NB4 (cell line): ENCODE measurements at regions not wholly inside any gene's neighbourhood (a gene's known extent, or its start where the extent isn't known, plus 50 kb on each side); places are given as distances from the start of the nearest gene placed in this dataset.

Experiments
- DNase-seq: peaks from one replicate; pipeline ENCODE4 v3.0.0; 2010; ENCODE audit warnings: low read depth
- H3K4me3 ChIP-seq: one replicate; pipeline ENCODE4 v1.5.1; 2011; ENCODE audit warnings: mild to moderate bottlenecking, low read depth, low read length, moderate library complexity
- MYC ChIP-seq: IDR thresholded peaks from 2 replicates; pipeline ENCODE4 v1.6.1; 2011; ENCODE audit warnings: low read depth, low read length
- POLR2A ChIP-seq: IDR thresholded peaks from 2 replicates; pipeline ENCODE4 v1.6.1; 2011; ENCODE audit warnings: mild to moderate bottlenecking; ENCODE audit not compliant: insufficient read length; ENCODE audit errors: extremely low read depth
- TF ChIP-seq, protein P1 (sequence below): IDR thresholded peaks from one replicate; pipeline ENCODE4 v1.5.1; 2012; ENCODE audit warnings: low read depth, low read length
- TF ChIP-seq, protein P2 (sequence below): IDR thresholded peaks from 2 replicates; pipeline ENCODE4 v1.6.1; 2011; ENCODE audit warnings: low read depth, low read length

DNA sequence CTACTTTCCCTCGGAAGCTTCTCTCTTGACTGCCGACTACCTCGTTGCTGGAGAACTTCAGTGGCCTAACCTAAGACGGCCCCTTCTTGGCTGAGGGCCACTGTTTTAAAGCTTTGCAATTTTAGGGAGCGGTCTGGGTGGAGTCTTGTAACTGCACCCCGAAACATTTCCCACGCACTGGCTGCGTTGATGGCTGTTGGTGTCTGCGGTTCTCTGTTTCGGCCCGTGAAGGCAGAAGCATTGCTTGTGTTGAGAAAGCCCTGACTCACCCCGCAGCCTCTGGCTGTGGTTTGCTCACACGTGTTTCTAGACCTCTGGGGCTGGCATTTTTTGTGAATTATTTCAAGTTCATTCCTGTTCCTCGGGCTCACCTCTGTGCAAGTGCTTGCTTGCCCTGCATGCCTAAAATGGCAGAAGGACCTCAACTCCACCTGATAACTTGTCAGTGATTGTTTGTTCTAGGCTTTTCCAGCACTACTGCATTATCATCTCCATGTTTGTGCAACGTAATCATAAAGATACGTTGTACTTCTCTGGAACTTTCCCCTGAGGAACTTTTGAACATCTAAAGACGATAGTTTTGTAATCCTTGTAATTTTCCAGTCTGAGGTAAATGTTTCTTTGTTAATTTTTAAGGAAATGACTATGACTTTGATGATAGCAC lies 94.2 kb upstream of the DLX2 start:
- TF ChIP-seq, protein P1, sequence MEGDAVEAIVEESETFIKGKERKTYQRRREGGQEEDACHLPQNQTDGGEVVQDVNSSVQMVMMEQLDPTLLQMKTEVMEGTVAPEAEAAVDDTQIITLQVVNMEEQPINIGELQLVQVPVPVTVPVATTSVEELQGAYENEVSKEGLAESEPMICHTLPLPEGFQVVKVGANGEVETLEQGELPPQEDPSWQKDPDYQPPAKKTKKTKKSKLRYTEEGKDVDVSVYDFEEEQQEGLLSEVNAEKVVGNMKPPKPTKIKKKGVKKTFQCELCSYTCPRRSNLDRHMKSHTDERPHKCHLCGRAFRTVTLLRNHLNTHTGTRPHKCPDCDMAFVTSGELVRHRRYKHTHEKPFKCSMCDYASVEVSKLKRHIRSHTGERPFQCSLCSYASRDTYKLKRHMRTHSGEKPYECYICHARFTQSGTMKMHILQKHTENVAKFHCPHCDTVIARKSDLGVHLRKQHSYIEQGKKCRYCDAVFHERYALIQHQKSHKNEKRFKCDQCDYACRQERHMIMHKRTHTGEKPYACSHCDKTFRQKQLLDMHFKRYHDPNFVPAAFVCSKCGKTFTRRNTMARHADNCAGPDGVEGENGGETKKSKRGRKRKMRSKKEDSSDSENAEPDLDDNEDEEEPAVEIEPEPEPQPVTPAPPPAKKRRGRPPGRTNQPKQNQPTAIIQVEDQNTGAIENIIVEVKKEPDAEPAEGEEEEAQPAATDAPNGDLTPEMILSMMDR, result no peak
- TF ChIP-seq MYC, result peak; percentile 96
- no peak for TF ChIP-seq POLR2A
- TF ChIP-seq, protein P2, sequence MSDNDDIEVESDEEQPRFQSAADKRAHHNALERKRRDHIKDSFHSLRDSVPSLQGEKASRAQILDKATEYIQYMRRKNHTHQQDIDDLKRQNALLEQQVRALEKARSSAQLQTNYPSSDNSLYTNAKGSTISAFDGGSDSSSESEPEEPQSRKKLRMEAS, result peak; percentile 96
- DNase-seq, result peak; percentile 94

DNA sequence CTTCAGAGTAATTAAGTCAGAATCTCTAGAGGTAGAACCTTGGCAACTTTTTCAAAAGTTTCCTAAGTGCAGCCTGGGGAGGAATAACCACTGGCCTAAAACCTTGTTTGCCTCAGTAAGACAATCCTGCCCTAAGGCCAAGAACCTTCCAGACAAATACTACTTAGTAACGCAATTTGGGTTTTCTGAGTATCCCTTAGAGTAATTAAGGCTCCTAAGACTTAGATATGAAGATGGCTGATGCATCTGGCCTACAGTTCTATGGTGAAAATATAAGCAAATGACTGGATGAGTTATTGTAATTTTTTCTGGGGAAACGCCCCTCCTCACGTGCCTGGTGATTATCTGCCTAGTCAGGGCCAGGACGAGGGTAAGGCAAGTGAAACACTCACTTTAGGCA lies 95.7 kb upstream of the DLX2 start:
- DNase-seq, result no peak
- TF ChIP-seq POLR2A, result no peak
- TF ChIP-seq, protein P2, result no peak
- TF ChIP-seq MYC, result no peak
- TF ChIP-seq, protein P1, result no peak
- no peak overlapping the region for H3K4me3 ChIP-seq

More for the DNA sequence above, 94.2 kb upstream of the DLX2 start:
- H3K4me3 ChIP-seq, result peak overlapping the region; percentile 52

- no peak for DNase-seq
- no peak overlapping the region for H3K4me3 ChIP-seq
- TF ChIP-seq, protein P2, result no peak
- TF ChIP-seq POLR2A, result no peak
- TF ChIP-seq, protein P1, result no peak
- TF ChIP-seq MYC, result no peak
These were observed 96.2 kb upstream of the DLX2 start for GRCh38 chr2:172198908-172199307.

DNA sequence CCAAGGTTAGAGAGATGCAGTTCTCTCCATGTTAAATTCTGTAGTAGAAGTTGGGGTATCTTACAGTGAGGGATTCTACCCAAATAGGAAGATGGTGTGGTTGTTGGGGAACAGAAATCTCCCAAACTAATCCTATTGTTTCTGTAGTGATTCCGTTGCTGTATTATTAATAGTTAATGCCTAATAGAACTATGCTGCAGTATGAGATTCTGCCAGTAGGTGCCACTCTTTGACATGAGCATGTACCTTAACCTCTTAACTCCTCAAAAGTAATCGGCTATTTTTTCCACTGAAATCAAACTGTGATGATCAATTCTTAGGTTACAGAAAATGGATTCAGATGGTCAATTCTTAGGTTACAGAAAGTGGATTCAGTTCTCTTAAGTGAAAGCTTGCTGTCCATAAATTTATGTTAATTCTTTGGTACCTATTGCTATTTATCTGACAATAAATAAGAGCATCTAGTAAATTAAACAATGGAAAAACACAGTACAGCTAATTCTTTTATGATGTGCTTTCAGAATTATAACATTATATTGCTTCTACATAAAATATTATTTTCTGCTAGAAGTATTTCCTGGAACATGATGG lies 97.9 kb upstream of the DLX2 start:
- no peak overlapping the region for H3K4me3 ChIP-seq
- peak; percentile 58 for DNase-seq
- TF ChIP-seq, protein P1, result peak; percentile 49
- TF ChIP-seq, protein P2, result no peak
- no peak for TF ChIP-seq MYC
- no peak for TF ChIP-seq POLR2A

DNA sequence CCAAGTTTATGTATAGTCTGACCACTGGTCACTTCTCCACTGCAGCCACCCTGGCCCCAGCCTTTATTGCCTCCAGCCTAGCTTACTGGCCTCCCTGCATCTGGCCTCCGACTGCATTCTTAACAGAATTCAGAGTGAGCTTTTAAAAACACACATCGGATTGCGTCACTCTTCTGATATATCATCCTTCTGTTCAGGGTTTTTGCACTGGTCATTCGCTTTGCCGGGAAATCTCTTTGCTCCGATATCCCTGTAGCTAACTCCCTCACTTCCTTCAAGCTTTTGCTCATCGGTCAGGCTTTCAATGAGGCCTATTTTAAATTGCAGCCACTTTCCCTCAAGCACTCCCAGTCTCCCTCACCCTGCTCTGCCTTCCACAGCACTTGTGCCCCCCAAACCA lies 101.6 kb upstream of the DLX2 start:
- H3K4me3 ChIP-seq, result no peak overlapping the region
- no peak for TF ChIP-seq POLR2A
- TF ChIP-seq, protein P2, result no peak
- DNase-seq, result peak; percentile 21

GRCh38 chr2:172204762-172205161 lies 102.1 kb upstream of the DLX2 start:
- no peak for DNase-seq
- TF ChIP-seq, protein P1, result no peak
- TF ChIP-seq MYC (no peak), POLR2A (no peak)
- TF ChIP-seq, protein P2, result no peak
- H3K4me3 ChIP-seq, result no peak overlapping the region
